ENCODE measurements at regions not wholly inside any gene's neighbourhood (a gene's known extent, or its start where the extent isn't known, plus 50 kb on each side); places are given as distances from the start of the nearest gene placed in this dataset.
A peak's percentile ranks its signal among the peaks of the same experiment; 100 is the strongest.

GRCh38 chr1:29673669-29674626 lies 437.6 kb downstream of the PTPRU start:
- TF ChIP-seq, protein P1, sequence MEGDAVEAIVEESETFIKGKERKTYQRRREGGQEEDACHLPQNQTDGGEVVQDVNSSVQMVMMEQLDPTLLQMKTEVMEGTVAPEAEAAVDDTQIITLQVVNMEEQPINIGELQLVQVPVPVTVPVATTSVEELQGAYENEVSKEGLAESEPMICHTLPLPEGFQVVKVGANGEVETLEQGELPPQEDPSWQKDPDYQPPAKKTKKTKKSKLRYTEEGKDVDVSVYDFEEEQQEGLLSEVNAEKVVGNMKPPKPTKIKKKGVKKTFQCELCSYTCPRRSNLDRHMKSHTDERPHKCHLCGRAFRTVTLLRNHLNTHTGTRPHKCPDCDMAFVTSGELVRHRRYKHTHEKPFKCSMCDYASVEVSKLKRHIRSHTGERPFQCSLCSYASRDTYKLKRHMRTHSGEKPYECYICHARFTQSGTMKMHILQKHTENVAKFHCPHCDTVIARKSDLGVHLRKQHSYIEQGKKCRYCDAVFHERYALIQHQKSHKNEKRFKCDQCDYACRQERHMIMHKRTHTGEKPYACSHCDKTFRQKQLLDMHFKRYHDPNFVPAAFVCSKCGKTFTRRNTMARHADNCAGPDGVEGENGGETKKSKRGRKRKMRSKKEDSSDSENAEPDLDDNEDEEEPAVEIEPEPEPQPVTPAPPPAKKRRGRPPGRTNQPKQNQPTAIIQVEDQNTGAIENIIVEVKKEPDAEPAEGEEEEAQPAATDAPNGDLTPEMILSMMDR (IDR thresholded peaks at IDR 0.05; ENCODE audit: insufficient read depth, low read depth, low read length, missing control alignments) = no peak
- no peak overlapping the region for H3K4me3 ChIP-seq (ENCODE audit: low read length)
- peak; percentile 22 for DNase-seq (ENCODE audit: low read depth)

DNA sequence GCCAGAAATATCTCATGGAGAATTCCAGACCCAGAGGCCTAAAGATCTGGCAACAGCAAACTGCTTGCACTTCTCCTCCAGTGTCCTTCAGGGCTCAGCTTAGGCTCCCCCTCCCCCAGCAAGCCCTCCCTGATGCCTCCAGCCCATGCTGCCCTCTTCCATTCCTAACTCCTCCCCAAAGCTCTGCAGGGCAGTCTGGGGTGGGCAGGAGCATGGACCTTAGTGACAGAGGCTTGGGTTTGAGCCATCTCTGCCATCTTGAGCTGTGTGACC lies 436.8 kb downstream of the PTPRU start:
- H3K4me3 ChIP-seq (ENCODE audit: low read length) = no peak overlapping the region
- TF ChIP-seq, protein P1 (IDR thresholded peaks at IDR 0.05; ENCODE audit: insufficient read depth, low read depth, low read length, missing control alignments) = no peak
- no peak for DNase-seq (ENCODE audit: low read depth)

GRCh38 chr1:29672416-29673227 lies 436.3 kb downstream of the PTPRU start:
- no peak for DNase-seq (ENCODE audit: low read depth)
- TF ChIP-seq, protein P1 (IDR thresholded peaks at IDR 0.05; ENCODE audit: insufficient read depth, low read depth, low read length, missing control alignments) = no peak
- no peak overlapping the region for H3K4me3 ChIP-seq (ENCODE audit: low read length)

DNA sequence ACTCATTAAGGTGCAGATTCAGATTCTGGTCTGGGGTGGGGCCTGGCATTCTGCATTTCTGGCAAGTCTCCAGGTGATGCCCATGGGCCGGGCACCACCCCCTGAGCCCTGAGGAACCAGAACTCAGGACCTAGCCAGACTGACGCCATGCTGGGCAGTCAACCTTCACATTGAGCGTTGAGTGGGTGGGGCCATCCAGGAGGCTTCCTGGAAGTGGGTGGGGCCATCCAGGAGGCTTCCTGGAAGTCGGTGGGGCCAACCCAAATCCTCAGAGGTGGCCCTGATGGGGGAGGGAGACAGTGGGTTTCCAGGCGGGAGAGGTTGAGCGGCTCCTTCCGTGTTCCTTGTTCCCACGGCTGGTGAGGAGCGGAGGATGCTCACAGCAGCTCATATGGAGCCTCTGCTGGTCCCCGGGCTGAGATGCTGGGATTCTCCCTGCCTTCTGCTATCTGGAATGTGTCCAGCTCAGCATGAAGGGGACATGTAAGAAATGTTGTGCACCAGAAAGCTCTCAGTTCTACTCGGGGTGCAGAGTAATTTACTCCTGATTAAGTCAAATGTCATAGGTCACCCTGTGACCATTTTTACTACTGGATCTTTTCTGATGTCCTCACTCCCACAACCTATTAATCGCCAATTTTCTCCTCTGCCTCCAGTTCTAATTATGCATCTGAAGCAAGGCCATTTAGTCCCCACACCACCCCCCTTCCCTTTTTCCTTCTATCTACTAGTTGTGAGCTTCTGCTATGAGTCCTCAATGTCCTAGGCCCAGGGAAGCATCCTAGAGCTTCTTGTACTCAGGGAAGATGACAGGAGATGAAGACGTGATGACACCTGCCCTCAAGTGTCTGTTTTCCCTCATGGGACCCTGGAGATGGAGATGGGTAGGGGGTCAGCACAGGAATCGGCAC lies 435.4 kb downstream of the PTPRU start:
- H3K4me3 ChIP-seq (ENCODE audit: low read length) = no peak overlapping the region
- TF ChIP-seq, protein P1 (IDR thresholded peaks at IDR 0.05; ENCODE audit: insufficient read depth, low read depth, low read length, missing control alignments) = no peak
- DNase-seq (ENCODE audit: low read depth) = no peak

DNA sequence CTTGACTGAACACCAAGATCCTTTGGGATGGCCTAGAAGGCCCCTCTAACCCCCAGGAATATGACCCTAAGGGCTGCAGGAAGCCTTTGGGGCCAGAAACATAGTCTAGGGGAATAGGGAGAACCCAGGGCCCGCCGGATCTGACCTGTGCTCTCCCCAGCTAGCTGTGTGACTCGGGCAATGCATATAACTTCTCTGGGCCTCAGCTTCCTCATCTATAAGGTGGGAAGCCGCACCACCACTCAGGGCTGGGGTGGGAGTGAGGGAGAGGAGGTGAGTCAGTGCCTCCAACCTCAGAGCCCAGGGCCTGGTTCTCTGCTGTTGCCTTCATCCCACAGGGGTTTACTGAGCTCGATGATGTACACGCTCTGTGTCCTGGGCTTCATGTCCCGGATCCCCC lies 434.4 kb downstream of the PTPRU start:
- TF ChIP-seq, protein P1 (IDR thresholded peaks at IDR 0.05; ENCODE audit: insufficient read depth, low read depth, low read length, missing control alignments) = no peak
- no peak overlapping the region for H3K4me3 ChIP-seq (ENCODE audit: low read length)
- no peak for DNase-seq (ENCODE audit: low read depth)

DNA sequence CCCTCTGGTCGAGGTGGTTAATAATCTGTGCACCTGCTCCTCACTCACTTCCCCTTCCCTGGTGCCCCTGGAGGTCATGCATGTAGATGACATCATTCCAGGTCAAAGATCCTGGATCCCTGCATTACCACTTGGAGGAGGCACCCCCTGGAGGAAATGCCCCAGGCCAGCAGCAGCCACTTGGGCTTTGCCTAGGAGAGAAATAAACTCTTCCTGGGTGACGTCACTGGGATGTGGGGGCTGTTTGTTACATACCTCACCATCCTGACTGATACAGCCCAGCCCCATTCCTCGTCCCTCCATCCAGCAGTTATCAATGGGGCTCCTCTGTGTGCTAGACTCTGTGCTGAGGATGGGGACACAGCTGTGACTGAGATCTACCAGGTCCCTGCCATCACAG lies 433.6 kb downstream of the PTPRU start:
- H3K4me3 ChIP-seq (ENCODE audit: low read length) = no peak overlapping the region
- DNase-seq (ENCODE audit: low read depth) = no peak
- TF ChIP-seq, protein P1 (IDR thresholded peaks at IDR 0.05; ENCODE audit: insufficient read depth, low read depth, low read length, missing control alignments) = no peak

Data from epithelial cell of esophagus (primary cell).